NCI-H1436 (cell line): ENCODE measurements at regions not wholly inside any gene's neighbourhood (a gene's known extent, or its start where the extent isn't known, plus 50 kb on each side); places are given as distances from the start of the nearest gene placed in this dataset.
"Not testable (repeated sequence)": the region's sequence is repeated elsewhere in the genome, so short reads cannot be mapped to it uniquely, and the experiment has no call there.

Experiments used
- DNase-seq: peaks from one replicate; lab custom pipeline; 2025; lab: John Stamatoyannopoulos, UW

GRCh38 chr20:7792150-7792869 is 147.9 kb downstream of the HAO1 start:
- DNase-seq, result no peak

GRCh38 chr20:7798176-7798575 is 142.1 kb downstream of the HAO1 start:
- DNase-seq, result no peak

- no peak for DNase-seq
Observed at GRCh38 chr20:7799862-7800261, 140.4 kb downstream of the HAO1 start.

GRCh38 chr20:7803411-7804151 is 136.7 kb downstream of the HAO1 start:
- not testable (repeated sequence) for DNase-seq

- no peak for DNase-seq
Observed at GRCh38 chr20:7806831-7807230, 133.4 kb downstream of the HAO1 start.

GRCh38 chr20:7817286-7817685 is 123.0 kb downstream of the HAO1 start:
- no peak for DNase-seq

GRCh38 chr20:7818477-7818876 is 121.8 kb downstream of the HAO1 start:
- DNase-seq, result no peak

- no peak for DNase-seq
Observed at GRCh38 chr20:7820897-7821296, 119.4 kb downstream of the HAO1 start.

GRCh38 chr20:7822772-7823171 is 117.5 kb downstream of the HAO1 start:
- DNase-seq, result no peak

GRCh38 chr20:7828437-7828836 is 111.8 kb downstream of the HAO1 start:
- DNase-seq, result no peak

GRCh38 chr20:7829031-7829430 is 111.2 kb downstream of the HAO1 start:
- no peak for DNase-seq

GRCh38 chr20:7829776-7830175 is 110.5 kb downstream of the HAO1 start:
- DNase-seq, result no peak
